ENCODE measurements at regions not wholly inside any gene's neighbourhood (a gene's known extent, or its start where the extent isn't known, plus 50 kb on each side); places are given as distances from the start of the nearest gene placed in this dataset.

GRCh38 chr22:45061332-45061731 lies 51.5 kb upstream of the PHF21B start:
- in situ Hi-C loops (cut with MboI; ENCODE audit: low sequenced_read_pairs, unreplicated experiment) = no loop called here
- DNase-seq (ENCODE audit: low spot score) = no peak
- no peak for TF ChIP-seq CTCF (IDR thresholded peaks at IDR 0.05; ENCODE audit: borderline replicate concordance, control extremely low read depth, extremely low read depth, insufficient read depth, missing control alignments)

GRCh38 chr22:45064313-45065278 lies 54.8 kb upstream of the PHF21B start:
- in situ Hi-C loops (cut with MboI; ENCODE audit: low sequenced_read_pairs, unreplicated experiment) = no loop called here
- TF ChIP-seq CTCF (IDR thresholded peaks at IDR 0.05; ENCODE audit: borderline replicate concordance, control extremely low read depth, extremely low read depth, insufficient read depth, missing control alignments) = no peak
- peak; percentile 82 for DNase-seq (ENCODE audit: low spot score)

GRCh38 chr22:45065726-45066125 lies 55.9 kb upstream of the PHF21B start:
- in situ Hi-C loops (cut with MboI; ENCODE audit: low sequenced_read_pairs, unreplicated experiment) = no loop called here
- DNase-seq (ENCODE audit: low spot score) = no peak
- no peak for TF ChIP-seq CTCF (IDR thresholded peaks at IDR 0.05; ENCODE audit: borderline replicate concordance, control extremely low read depth, extremely low read depth, insufficient read depth, missing control alignments)

- no peak for TF ChIP-seq CTCF (IDR thresholded peaks at IDR 0.05; ENCODE audit: borderline replicate concordance, control extremely low read depth, extremely low read depth, insufficient read depth, missing control alignments)
- in situ Hi-C loops (cut with MboI; ENCODE audit: low sequenced_read_pairs, unreplicated experiment) = no loop called here
These were observed 57.9 kb upstream of the PHF21B start for GRCh38 chr22:45067731-45068130.

GRCh38 chr22:45069925-45070324 lies 60.1 kb upstream of the PHF21B start:
- TF ChIP-seq CTCF (IDR thresholded peaks at IDR 0.05; ENCODE audit: borderline replicate concordance, control extremely low read depth, extremely low read depth, insufficient read depth, missing control alignments) = no peak
- no peak for DNase-seq (ENCODE audit: low spot score)
- in situ Hi-C loops (cut with MboI; ENCODE audit: low sequenced_read_pairs, unreplicated experiment) = no loop called here

More at GRCh38 chr22:45067731-45068130, 57.9 kb upstream of the PHF21B start:
- DNase-seq (ENCODE audit: low spot score) = no peak

- in situ Hi-C loops (cut with MboI; ENCODE audit: low sequenced_read_pairs, unreplicated experiment) = no loop called here
- DNase-seq (ENCODE audit: low spot score) = no peak
- no peak for TF ChIP-seq CTCF (IDR thresholded peaks at IDR 0.05; ENCODE audit: borderline replicate concordance, control extremely low read depth, extremely low read depth, insufficient read depth, missing control alignments)
These were observed 61.8 kb upstream of the PHF21B start for GRCh38 chr22:45071618-45072017.
